Keratinocyte (primary cell): ENCODE measurements at regions not wholly inside any gene's neighbourhood (a gene's known extent, or its start where the extent isn't known, plus 50 kb on each side); places are given as distances from the start of the nearest gene placed in this dataset.
"Not testable (repeated sequence)": the region's sequence is repeated elsewhere in the genome, so short reads cannot be mapped to it uniquely, and the experiment has no call there.

Experiments used
- DNase-seq: peaks from one replicate; pipeline ENCODE4 v3.0.0-alpha.2; 2011; ENCODE audit warnings: low read depth, missing footprints, low spot score
- FAIRE-seq: peaks from 2 replicates; lab custom pipeline; 2011; peaks lifted over from hg19 to GRCh38; lab: Jason Lieb, UNC
- H2AFZ ChIP-seq: 2 replicates; pipeline ENCODE4 v1.6.0; 2012; ENCODE audit warnings: low read length, control low read depth, inconsistent platforms; ENCODE audit not compliant: control insufficient read depth
- H3K27ac ChIP-seq: 2 replicates; pipeline ENCODE4 v1.5.1; 2011; ENCODE audit warnings: low read length; ENCODE audit not compliant: control insufficient read depth, insufficient read depth
- H3K27me3 ChIP-seq: 3 replicates; pipeline ENCODE4 v1.6.0; 2011; ENCODE audit warnings: low read length; ENCODE audit not compliant: control insufficient read depth, insufficient read depth; ENCODE audit errors: extremely low read depth
- H3K36me3 ChIP-seq, 2 experiments: 2 replicates in 1 of 2; 3 replicates in 1 of 2; pipeline ENCODE4 v1.5.1; 2011; ENCODE audit warnings: low read length in 2 of 2, mild to moderate bottlenecking in 1 of 2; ENCODE audit not compliant: control insufficient read depth in 2 of 2, insufficient read depth in 2 of 2; ENCODE audit errors: extremely low read depth in 1 of 2
- H3K4me1 ChIP-seq: 3 replicates; pipeline ENCODE4 v1.5.1; 2011; ENCODE audit warnings: low read length; ENCODE audit not compliant: control insufficient read depth, insufficient read depth; ENCODE audit errors: extremely low read depth
- H3K4me2 ChIP-seq: 3 replicates; pipeline ENCODE4 v1.6.0; 2011; ENCODE audit warnings: low read depth, low read length; ENCODE audit not compliant: control insufficient read depth, insufficient read depth; ENCODE audit errors: extremely low read depth
- H3K4me3 ChIP-seq, 3 experiments: fragments of 200-600 bp in 1 of 3; sonication (generic) in 1 of 3; 2 replicates in 2 of 3; 3 replicates in 1 of 3; pipeline ENCODE4 v1.5.1; 2011 to 2016; ENCODE audit warnings: low read length in 3 of 3, mild to moderate bottlenecking in 3 of 3, control low read depth in 2 of 3, inconsistent platforms in 1 of 3, low read depth in 1 of 3, mixed read lengths in 1 of 3, mixed run types in 1 of 3, moderate library complexity in 1 of 3; ENCODE audit not compliant: control insufficient read depth in 2 of 3, insufficient read depth in 2 of 3; ENCODE audit errors: extremely low read depth in 1 of 3
- H3K79me2 ChIP-seq: 2 replicates; pipeline ENCODE4 v1.6.0; 2012; ENCODE audit warnings: low read length; ENCODE audit not compliant: control insufficient read depth, insufficient read depth
- H3K9ac ChIP-seq: 3 replicates; pipeline ENCODE4 v1.6.0; 2011; ENCODE audit warnings: low read length; ENCODE audit not compliant: control insufficient read depth, insufficient read depth; ENCODE audit errors: extremely low read depth
- H3K9me1 ChIP-seq: 3 replicates; pipeline ENCODE4 v1.6.0; 2011; ENCODE audit warnings: low read length; ENCODE audit not compliant: control insufficient read depth, insufficient read depth; ENCODE audit errors: extremely low read depth
- H3K9me3 ChIP-seq: 2 replicates; pipeline ENCODE4 v1.5.1; 2012; ENCODE audit warnings: low read depth, low read length; ENCODE audit not compliant: control insufficient read depth
- H4K20me1 ChIP-seq: 3 replicates; pipeline ENCODE4 v1.6.0; 2011; ENCODE audit warnings: low read length; ENCODE audit not compliant: control insufficient read depth, insufficient read depth; ENCODE audit errors: extremely low read depth
- EZH2 ChIP-seq: IDR thresholded peaks from one replicate; pipeline ENCODE4 v1.6.1; 2012; ENCODE audit warnings: inconsistent platforms, mild to moderate bottlenecking, low read length, moderate library complexity
- dilution Hi-C: fragments of 300-500 bp; cut with MboI; formaldehyde crosslinking; loops from one replicate; pipeline ENCODE4 v1.7.0; 2020; ENCODE audit warnings: low sequenced_read_pairs; ENCODE audit not compliant: extremely low pct_ligation_motif_present
- TF ChIP-seq, protein P1 (sequence below), 3 experiments: IDR thresholded peaks in 1 of 3; conservative IDR thresholded peaks in 1 of 3; optimal IDR thresholded peaks in 1 of 3; 2 replicates in 2 of 3; 3 replicates in 1 of 3; pipeline versions ENCODE3 to v1.5.1; 2011; ENCODE audit warnings: low read length in 3 of 3, mild to moderate bottlenecking in 3 of 3, moderate library complexity in 2 of 3, control low read depth in 1 of 3, inconsistent platforms in 1 of 3; ENCODE audit not compliant: insufficient read depth in 2 of 3; ENCODE audit errors: extremely low read depth in 1 of 3

DNA sequence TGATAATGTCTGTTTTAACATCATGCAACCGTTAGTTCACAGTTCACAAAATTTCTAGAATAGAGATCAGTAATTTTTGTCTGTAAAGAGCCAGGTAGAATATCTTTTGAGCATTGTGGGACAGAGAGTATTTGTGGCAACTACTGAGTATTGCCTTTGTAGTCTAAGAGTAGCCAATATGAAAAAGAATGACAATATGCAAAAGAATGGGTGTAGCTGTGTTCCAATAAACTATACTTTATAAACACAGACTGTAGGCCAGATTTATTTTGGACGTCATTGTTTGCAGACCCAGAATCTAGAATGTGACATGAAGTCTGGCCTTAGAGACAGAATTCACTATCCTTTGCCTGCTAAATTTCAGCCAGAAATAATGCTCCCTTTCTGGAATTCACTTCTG, 694.1 kb upstream of the MMS22L start:
- no peak for FAIRE-seq
- dilution Hi-C loops, result no loop called here

GRCh38 chr6:97978855-97979271, 695.8 kb upstream of the MMS22L start:
- no peak for FAIRE-seq
- Histone ChIP-seq H3K36me3 (no peaks in the 10 kb centered on the region), H3K27ac (no peak overlapping the region), H3K9me3 (no peaks in the 10 kb centered on the region), H3K9me1 (no peaks in the 10 kb centered on the region), H2AFZ (no peak overlapping the region), H4K20me1 (no peaks in the 10 kb centered on the region), H3K4me1 (no peaks in the 10 kb centered on the region), H3K27me3 (no peaks in the 10 kb centered on the region), H3K4me3 (no peak overlapping the region), H3K4me2 (no peak overlapping the region), H3K9ac (no peak overlapping the region), H3K79me2 (no peaks in the 10 kb centered on the region)
- no peak for DNase-seq
- dilution Hi-C loops, result no loop called here
- TF ChIP-seq EZH2, result no peak
- TF ChIP-seq, protein P1, sequence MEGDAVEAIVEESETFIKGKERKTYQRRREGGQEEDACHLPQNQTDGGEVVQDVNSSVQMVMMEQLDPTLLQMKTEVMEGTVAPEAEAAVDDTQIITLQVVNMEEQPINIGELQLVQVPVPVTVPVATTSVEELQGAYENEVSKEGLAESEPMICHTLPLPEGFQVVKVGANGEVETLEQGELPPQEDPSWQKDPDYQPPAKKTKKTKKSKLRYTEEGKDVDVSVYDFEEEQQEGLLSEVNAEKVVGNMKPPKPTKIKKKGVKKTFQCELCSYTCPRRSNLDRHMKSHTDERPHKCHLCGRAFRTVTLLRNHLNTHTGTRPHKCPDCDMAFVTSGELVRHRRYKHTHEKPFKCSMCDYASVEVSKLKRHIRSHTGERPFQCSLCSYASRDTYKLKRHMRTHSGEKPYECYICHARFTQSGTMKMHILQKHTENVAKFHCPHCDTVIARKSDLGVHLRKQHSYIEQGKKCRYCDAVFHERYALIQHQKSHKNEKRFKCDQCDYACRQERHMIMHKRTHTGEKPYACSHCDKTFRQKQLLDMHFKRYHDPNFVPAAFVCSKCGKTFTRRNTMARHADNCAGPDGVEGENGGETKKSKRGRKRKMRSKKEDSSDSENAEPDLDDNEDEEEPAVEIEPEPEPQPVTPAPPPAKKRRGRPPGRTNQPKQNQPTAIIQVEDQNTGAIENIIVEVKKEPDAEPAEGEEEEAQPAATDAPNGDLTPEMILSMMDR (optimal IDR thresholded peaks at IDR 0.05 in 1 of 3, IDR thresholded peaks at IDR 0.05 in 1 of 3, conservative IDR thresholded peaks at IDR 0.05 in 1 of 3; ENCODE audit: extremely low read depth in 1 of 3, insufficient read depth in 2 of 3, low read length in 3 of 3), result peak in 1 of 3 experiments; percentile 5

More for the DNA sequence above, 694.1 kb upstream of the MMS22L start:
- TF ChIP-seq, protein P1 (optimal IDR thresholded peaks at IDR 0.05 in 1 of 3, IDR thresholded peaks at IDR 0.05 in 1 of 3, conservative IDR thresholded peaks at IDR 0.05 in 1 of 3; ENCODE audit: extremely low read depth in 1 of 3, insufficient read depth in 2 of 3, low read length in 3 of 3), result no peak
- TF ChIP-seq EZH2, result no peak
- Histone ChIP-seq H3K79me2 (no peaks in the 10 kb centered on the region), H4K20me1 (no peaks in the 10 kb centered on the region), H3K9ac (no peak overlapping the region), H3K27ac (no peak overlapping the region), H3K36me3 (no peaks in the 10 kb centered on the region), H2AFZ (no peak overlapping the region), H3K9me1 (no peaks in the 10 kb centered on the region), H3K4me2 (no peak overlapping the region), H3K9me3 (no peaks in the 10 kb centered on the region), H3K4me1 (no peaks in the 10 kb centered on the region), H3K4me3 (no peak overlapping the region), H3K27me3 (no peaks in the 10 kb centered on the region)
- DNase-seq, result no peak

GRCh38 chr6:97979285-97979684, 696.3 kb upstream of the MMS22L start:
- DNase-seq, H3K27me3 ChIP-seq, H3K9me3 ChIP-seq, H3K4me1 ChIP-seq, H3K4me3 ChIP-seq, H3K9ac ChIP-seq, H3K9me1 ChIP-seq, H3K36me3 ChIP-seq, H3K27ac ChIP-seq, dilution Hi-C loops, H4K20me1 ChIP-seq, FAIRE-seq, H3K79me2 ChIP-seq, H2AFZ ChIP-seq, H3K4me2 ChIP-seq: not testable (repeated sequence)
